Fibroblast of lung (primary cell): ENCODE measurements at regions not wholly inside any gene's neighbourhood (a gene's known extent, or its start where the extent isn't known, plus 50 kb on each side); places are given as distances from the start of the nearest gene placed in this dataset.
"Not testable (repeated sequence)": the region's sequence is repeated elsewhere in the genome, so short reads cannot be mapped to it uniquely, and the experiment has no call there.

Source experiments
- CTCF ChIP-seq, 2 donors: IDR thresholded peaks in 1 of 2; conservative IDR thresholded peaks in 1 of 2; 1 replicate in 1 of 2; 2 replicates in 1 of 2; pipeline ENCODE4 v1.5.1; 2011 to 2012; ENCODE audit warnings: low read length in 2 of 2, control low read depth in 1 of 2, inconsistent platforms in 1 of 2, low read depth in 1 of 2, mild to moderate bottlenecking in 1 of 2
- EZH2 ChIP-seq: IDR thresholded peaks from 2 replicates; pipeline ENCODE4 v1.5.1; 2012; ENCODE audit warnings: low read length, control low read depth, mild to moderate bottlenecking; ENCODE audit errors: missing control alignments

DNA sequence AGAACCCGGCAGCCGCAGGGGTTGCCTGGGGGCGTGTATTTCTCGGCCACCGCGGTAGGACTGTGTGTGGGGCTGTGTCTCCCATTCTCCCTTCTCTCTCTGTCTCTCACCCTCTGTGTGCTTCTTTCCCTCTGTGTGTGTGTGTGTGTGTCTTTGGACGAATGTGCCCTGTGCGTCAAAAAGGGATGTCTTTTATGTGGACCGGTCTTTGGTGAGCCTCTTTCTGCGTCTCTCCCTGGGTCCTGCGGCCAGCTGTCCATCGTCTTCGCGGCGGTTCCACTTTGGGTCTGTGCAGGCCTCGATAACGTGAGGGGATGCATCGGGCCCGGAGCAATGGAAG lies 692.1 kb downstream of the KCNJ18 start:
- not testable (repeated sequence) for TF ChIP-seq CTCF (conservative IDR thresholded peaks at IDR 0.05 in 1 of 2, IDR thresholded peaks at IDR 0.05 in 1 of 2; ENCODE audit: low read depth in 1 of 2, low read length in 2 of 2); EZH2
